DND-41 (cell line): ENCODE measurements at regions not wholly inside any gene's neighbourhood (a gene's known extent, or its start where the extent isn't known, plus 50 kb on each side); places are given as distances from the start of the nearest gene placed in this dataset.

Experiments used
- CTCF ChIP-seq: IDR thresholded peaks from 2 replicates; pipeline ENCODE4 v1.5.1; 2012; ENCODE audit warnings: borderline replicate concordance, low read length, moderate library complexity, mild to moderate bottlenecking; ENCODE audit not compliant: poor library complexity, severe bottlenecking; ENCODE audit errors: extremely low read depth
- EZH2 ChIP-seq: IDR thresholded peaks from 3 replicates; pipeline ENCODE4 v1.6.1; 2012; ENCODE audit warnings: borderline replicate concordance, low read depth, mild to moderate bottlenecking, moderate library complexity, low read length, inconsistent platforms; ENCODE audit not compliant: severe bottlenecking

- TF ChIP-seq CTCF = no peak
- TF ChIP-seq EZH2 = no peak
These were observed 424.1 kb downstream of the TTLL7 start for GRCh38 chr1:83574791-83575190.
